Activated T-cell treated with anti-CD3 and anti-CD28 coated beads, Interleukin-2, amount 50 U/mL, for 48 hours (primary cell): ENCODE measurements at regions not wholly inside any gene's neighbourhood (a gene's known extent, or its start where the extent isn't known, plus 50 kb on each side); places are given as distances from the start of the nearest gene placed in this dataset.
"Not testable (repeated sequence)": the region's sequence is repeated elsewhere in the genome, so short reads cannot be mapped to it uniquely, and the experiment has no call there.

Experiments
- DNase-seq, 2 experiments: peaks; one replicate each; pipeline ENCODE4 v3.0.0-alpha.2; 2020

DNA sequence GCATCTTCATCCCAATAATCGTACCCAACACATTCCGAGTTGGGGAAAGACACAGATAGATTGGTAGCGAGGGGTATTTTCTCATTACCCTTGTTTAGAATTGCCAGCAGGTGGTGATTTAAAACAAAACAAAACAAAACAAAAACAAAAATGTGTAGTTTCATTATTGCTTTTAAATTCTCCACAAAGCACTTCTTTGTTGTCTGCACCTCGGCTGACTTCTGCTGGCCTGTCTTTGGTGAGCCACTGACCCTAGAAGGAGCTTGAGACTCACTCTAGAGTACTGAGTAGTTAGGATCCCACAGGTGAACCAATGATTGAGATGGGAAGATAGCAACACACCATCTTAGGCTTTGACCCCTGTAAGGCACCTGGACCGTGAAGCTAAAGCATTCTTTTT lies 105.4 kb upstream of the BET1 start:
- no peak for DNase-seq

DNA sequence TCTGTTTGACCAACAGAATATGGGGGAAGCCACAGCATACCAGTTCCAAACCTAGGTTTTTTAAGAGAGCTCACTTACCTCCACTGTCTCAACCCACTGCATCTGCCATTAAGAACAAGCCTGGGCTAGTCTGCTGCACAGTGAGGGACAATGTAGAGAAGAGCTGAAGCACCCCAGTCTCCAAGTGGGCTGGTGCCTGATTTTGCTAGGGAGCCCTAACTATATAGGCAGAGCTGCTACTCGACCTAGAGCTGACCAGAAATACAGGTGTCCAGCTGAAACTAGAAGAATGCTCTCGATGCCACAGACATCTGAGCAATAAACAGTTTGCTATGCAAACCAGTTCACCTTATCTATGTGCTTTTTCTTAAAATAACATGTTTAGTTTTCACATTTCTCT lies 106.9 kb upstream of the BET1 start:
- DNase-seq = no peak

GRCh38 chr7:94115316-94115715 lies 111.2 kb upstream of the BET1 start:
- DNase-seq = no peak

DNA sequence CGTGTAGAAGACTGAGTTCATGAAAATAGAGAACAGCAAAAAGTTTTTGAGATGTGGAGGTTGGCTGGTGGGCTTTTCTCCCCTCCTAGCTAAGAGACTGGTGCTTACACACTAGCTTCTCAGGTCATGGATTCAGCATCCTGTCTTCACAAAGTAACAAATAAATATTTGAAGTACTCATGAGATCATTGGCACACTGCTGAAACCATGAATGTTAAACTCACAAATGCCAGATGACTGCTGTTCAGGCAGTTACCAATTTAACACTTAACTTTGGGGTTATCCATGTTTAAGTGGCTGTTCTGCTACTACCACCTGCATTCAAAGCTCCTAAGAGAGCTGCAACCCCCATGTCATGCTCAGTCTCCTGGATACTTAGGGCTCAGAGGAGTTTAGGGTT lies 119.0 kb upstream of the BET1 start:
- DNase-seq = no peak

DNA sequence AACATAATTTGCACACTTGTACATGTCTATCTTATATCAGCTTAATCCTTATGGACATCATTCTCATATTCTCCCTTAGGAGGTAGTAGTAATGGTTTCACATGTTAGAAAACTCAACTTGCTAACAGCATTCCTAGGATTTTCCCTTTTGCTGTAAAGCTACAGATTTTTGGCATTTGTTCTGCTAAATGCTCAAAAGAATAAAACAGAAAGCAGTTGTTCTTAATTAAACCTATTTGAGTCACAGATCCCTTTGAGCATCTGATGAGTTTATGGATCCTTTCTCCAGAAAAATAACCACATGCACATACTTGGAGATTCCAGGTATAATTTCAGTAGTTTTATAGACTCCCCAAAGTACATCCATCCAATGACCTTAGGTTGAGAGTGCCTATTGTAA lies 122.9 kb upstream of the BET1 start:
- no peak for DNase-seq

GRCh38 chr7:94128072-94128471 lies 123.9 kb upstream of the BET1 start:
- no peak for DNase-seq

DNA sequence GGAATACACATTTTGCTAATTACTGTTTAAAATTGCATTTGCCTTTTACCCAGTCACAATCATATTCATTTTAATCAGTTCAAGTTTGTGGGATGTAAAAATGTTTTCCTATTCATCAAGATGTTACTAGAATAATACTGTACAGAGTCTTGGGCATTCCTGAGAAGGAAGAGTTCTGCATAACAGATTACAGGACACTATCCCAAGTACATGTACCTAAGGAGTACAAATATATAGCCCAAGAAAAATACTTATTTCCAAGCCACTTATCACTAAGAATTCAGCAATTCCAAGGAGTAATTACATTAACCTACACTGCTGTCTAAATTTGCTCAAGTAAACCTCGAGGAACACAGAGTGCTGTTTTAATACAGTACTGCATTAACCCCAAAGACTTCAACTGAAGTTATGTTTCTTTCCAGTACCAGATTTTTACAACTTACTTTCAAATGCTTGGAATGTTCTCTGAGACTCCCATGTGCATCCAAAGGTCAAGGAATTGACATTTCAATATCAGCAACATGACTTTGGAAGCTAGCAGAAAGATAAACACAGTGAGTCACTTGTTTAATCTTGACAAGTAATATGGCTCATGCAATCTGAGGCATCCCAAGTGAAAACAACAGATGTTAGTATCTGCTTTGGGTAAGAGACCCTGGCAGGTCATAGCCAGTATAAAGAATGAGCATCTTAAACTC lies 125.4 kb upstream of the BET1 start:
- no peak for DNase-seq

- no peak for DNase-seq
These were observed 126.6 kb upstream of the BET1 start for GRCh38 chr7:94130716-94131115.

- DNase-seq = no peak
These were observed 129.3 kb upstream of the BET1 start for GRCh38 chr7:94133460-94133859.

DNA sequence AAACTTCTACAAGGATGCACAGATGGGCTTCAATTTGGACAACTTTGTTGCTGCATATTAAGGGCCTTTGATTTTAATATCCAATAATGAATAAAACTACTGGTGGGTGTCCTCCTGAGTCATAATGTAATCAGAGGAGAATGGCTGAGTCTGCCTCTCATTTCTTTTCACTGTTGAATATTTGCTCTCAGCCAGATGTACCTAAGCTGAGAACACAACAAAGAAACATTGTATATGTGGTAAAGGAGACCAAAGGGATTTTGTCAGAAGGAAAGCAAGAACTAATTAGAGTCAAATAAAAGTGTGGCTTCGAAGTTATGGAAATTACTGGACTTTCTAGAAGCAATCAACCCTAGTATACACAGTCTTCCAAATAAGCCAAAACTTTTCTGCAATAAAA lies 131.0 kb upstream of the BET1 start:
- no peak for DNase-seq

GRCh38 chr7:94142281-94142680 lies 138.1 kb upstream of the BET1 start:
- DNase-seq = no peak

GRCh38 chr7:94145602-94146001 lies 141.4 kb upstream of the BET1 start:
- no peak for DNase-seq

GRCh38 chr7:94146408-94146807 lies 142.3 kb upstream of the BET1 start:
- no peak for DNase-seq

- DNase-seq = no peak
These were observed 145.8 kb upstream of the BET1 start for GRCh38 chr7:94149789-94150545.

DNA sequence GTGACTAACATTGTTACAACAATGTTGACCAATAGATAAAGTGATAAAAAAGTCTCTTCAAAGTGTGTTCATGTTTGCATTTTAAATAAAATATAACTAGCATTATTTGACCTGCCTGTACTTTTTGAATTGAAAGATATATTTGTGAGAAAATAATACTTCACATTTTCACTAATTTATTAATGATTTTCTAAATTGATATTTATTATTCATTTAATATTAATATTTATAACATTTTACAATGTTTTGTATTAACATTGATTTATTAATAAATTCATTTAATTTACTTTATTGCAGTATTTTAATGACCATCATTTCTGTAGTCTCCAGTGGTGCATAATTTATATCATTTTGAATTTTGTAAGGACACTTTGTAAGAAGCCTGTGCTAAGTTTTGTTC lies 150.0 kb upstream of the BET1 start:
- no peak for DNase-seq

GRCh38 chr7:94154858-94155257 lies 150.7 kb upstream of the BET1 start:
- DNase-seq = no peak

GRCh38 chr7:94157659-94158306 lies 153.6 kb upstream of the BET1 start:
- DNase-seq = not testable (repeated sequence)

- no peak for DNase-seq
These were observed 156.7 kb upstream of the BET1 start for GRCh38 chr7:94160719-94161435.

- no peak for DNase-seq
These were observed 157.3 kb upstream of the BET1 start for GRCh38 chr7:94161476-94161875.

DNA sequence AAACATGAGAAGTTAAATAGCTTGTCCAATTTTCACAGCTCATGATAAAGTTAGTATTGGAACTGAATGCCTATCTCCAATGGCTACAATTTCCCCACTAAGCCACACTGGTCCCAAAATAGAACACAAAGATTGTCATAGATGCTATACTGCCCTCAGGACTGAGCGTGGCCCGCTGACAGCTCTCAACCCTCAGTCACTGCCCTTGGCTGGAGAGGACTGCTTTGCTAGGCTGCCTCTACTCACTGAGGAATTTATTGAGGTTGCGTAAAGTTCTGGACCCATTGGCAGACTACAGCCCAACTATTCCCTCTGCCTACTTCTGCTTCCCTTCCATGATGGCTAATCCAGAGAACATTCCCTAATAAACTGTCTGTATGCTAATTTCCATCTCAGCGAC lies 165.5 kb upstream of the BET1 start:
- DNase-seq = no peak

GRCh38 chr7:94170836-94171235 lies 166.7 kb upstream of the BET1 start:
- DNase-seq = no peak

DNA sequence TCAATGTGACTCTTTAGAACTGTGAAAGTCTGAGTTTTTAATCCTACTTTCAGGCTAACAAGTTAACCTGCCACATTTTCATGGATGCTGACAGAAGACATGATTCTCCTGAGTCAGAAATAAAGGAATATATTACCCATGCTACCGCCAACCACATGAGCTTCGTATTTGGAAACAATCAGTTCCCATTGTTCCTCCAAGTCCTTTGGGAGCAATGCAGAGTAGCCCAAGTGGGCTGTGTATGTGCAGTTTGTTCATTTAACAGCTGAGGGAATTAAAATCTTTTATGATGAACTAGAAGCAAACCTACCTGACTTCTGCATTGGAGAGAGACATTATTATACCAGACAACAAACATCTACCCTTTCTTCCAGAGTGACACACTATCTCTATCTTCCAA lies 169.3 kb upstream of the BET1 start:
- DNase-seq = no peak

DNA sequence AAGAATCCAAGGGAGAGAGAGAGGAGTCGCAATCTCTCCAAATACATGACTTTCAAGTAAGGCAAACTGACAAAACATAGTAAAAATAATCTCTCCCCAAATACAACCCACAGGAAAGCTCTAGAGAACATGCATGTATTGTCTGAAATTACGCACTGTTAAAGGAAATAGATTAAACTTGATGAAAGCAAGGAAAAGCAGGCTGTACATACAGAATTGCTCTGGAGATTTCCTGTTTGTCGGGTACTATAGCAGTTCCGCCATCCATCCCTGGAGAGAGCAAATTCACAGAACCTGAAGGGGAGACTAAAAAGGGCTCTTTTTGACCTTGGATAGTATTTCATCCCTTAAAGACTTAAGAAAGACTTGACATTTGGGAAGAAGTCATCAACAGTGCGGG lies 170.2 kb upstream of the BET1 start:
- DNase-seq = no peak

- no peak for DNase-seq
These were observed 170.8 kb upstream of the BET1 start for GRCh38 chr7:94174956-94175355.
